Nephron progenitor cell (in vitro differentiated cells): ENCODE measurements at regions not wholly inside any gene's neighbourhood (a gene's known extent, or its start where the extent isn't known, plus 50 kb on each side); places are given as distances from the start of the nearest gene placed in this dataset.
A peak's percentile ranks its signal among the peaks of the same experiment; 100 is the strongest.

Experiments
- DNase-seq: peaks from one replicate; pipeline ENCODE4 v3.0.0; 2021
- H3K27ac Mint-ChIP-seq: 2 replicates; pipeline ENCODE4 v1.8.0; 2021; ENCODE audit warnings: mild to moderate bottlenecking, moderate library complexity, mixed read lengths
- H3K27me3 Mint-ChIP-seq: 2 replicates; pipeline ENCODE4 v1.8.0; 2021; ENCODE audit warnings: mild to moderate bottlenecking, low read depth, mixed read lengths; ENCODE audit not compliant: poor library complexity
- H3K36me3 Mint-ChIP-seq: 2 replicates; pipeline ENCODE4 v1.8.0; 2021; ENCODE audit warnings: low read depth, mixed read lengths
- H3K4me1 Mint-ChIP-seq: 2 replicates; pipeline ENCODE4 v1.8.0; 2021; ENCODE audit warnings: mixed read lengths
- H3K4me3 Mint-ChIP-seq: 2 replicates; pipeline ENCODE4 v1.8.0; 2021; ENCODE audit warnings: mild to moderate bottlenecking, moderate library complexity, mixed read lengths
- H3K9me3 Mint-ChIP-seq: 2 replicates; pipeline ENCODE4 v1.8.0; 2021; ENCODE audit warnings: mild to moderate bottlenecking, moderate library complexity, mixed read lengths
- TF ChIP-seq, protein P1 (sequence below): fragments of 200-600 bp; sonication (generic); IDR thresholded peaks from 2 replicates; pipeline ENCODE4 v1.5.0; 2021; ENCODE audit warnings: antibody characterized with exemption

DNA sequence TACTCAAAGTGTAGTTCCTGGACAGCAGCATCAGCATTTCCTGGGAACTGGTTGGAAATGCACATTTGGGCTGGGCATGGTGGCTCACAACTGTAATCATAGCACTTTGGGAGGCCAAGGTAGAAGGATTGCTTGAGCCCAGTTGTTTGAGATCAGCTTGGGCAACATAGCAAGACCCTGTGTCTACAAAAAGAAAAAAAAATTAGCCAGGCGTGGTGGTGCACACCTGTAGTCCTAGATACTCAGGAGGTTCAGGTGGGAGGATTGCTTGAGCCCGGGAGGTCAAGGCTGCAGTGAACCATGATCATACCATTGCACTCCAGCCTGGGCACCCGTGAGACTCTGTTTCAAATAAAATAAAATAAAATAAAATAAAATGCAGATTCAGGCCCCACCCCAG, 156.2 kb downstream of the CDC5L start:
- H3K4me1 Mint-ChIP-seq, result peaks cover 24% of the 10 kb centered on the region
- peaks cover 7% of the 10 kb centered on the region for H3K27me3 Mint-ChIP-seq
- no peak overlapping the region for H3K4me3 Mint-ChIP-seq
- H3K36me3 Mint-ChIP-seq, result no peaks in the 10 kb centered on the region
- peaks cover 15% of the 10 kb centered on the region for H3K9me3 Mint-ChIP-seq
- H3K27ac Mint-ChIP-seq, result no peak overlapping the region
- TF ChIP-seq, protein P1, sequence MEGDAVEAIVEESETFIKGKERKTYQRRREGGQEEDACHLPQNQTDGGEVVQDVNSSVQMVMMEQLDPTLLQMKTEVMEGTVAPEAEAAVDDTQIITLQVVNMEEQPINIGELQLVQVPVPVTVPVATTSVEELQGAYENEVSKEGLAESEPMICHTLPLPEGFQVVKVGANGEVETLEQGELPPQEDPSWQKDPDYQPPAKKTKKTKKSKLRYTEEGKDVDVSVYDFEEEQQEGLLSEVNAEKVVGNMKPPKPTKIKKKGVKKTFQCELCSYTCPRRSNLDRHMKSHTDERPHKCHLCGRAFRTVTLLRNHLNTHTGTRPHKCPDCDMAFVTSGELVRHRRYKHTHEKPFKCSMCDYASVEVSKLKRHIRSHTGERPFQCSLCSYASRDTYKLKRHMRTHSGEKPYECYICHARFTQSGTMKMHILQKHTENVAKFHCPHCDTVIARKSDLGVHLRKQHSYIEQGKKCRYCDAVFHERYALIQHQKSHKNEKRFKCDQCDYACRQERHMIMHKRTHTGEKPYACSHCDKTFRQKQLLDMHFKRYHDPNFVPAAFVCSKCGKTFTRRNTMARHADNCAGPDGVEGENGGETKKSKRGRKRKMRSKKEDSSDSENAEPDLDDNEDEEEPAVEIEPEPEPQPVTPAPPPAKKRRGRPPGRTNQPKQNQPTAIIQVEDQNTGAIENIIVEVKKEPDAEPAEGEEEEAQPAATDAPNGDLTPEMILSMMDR, result no peak
- no peak for DNase-seq

DNA sequence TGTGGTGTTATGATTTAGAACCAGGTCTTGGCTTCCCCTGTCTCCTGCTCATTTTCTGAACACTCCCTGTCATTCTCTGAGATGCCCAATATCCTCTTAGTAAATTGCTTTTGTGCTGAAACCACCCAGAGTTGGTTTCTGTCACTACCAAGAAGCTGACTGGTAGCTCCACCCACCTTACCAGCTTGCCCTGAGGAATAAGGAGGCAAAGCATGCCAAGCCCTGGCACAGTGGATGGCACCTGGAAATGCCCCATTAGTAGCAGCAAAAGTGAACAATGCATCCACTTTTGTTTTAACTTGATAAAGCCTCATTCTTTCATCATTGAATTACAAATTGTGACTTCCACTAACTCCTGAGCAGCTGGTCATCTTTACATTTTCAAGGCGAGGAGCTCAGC, 157.7 kb downstream of the CDC5L start:
- DNase-seq, result no peak
- peaks cover 11% of the 10 kb centered on the region for H3K9me3 Mint-ChIP-seq
- H3K27ac Mint-ChIP-seq, result peak overlapping the region; percentile 8
- no peaks in the 10 kb centered on the region for H3K36me3 Mint-ChIP-seq
- TF ChIP-seq, protein P1, result no peak
- H3K4me3 Mint-ChIP-seq, result no peak overlapping the region
- H3K27me3 Mint-ChIP-seq, result peaks cover 8% of the 10 kb centered on the region
- peaks cover 18% of the 10 kb centered on the region for H3K4me1 Mint-ChIP-seq

DNA sequence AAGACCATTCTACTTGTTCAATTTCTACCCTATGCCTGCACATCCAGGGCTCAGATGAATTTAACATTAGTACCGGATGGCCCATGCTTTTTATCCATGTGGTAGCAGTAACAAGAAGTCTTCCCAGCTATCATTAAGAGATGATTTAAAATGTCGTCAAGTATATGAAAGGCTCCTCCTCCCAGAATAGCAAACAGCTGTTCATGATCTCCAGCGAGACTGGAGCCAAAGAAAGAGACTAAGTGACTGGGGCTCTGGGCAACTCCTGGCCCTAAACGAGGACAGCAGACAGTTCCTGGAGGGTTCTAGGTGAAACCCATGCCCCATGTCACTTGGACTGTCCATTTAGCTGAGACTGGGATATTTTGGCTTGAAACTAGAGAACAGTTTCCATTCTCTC, 160.8 kb downstream of the CDC5L start:
- H3K9me3 Mint-ChIP-seq, result peaks cover 4% of the 10 kb centered on the region
- TF ChIP-seq, protein P1, result no peak
- peaks cover 15% of the 10 kb centered on the region for H3K27me3 Mint-ChIP-seq
- DNase-seq, result no peak
- H3K36me3 Mint-ChIP-seq, result no peaks in the 10 kb centered on the region
- no peak overlapping the region for H3K4me3 Mint-ChIP-seq
- no peak overlapping the region for H3K27ac Mint-ChIP-seq
- H3K4me1 Mint-ChIP-seq, result no peaks in the 10 kb centered on the region

DNA sequence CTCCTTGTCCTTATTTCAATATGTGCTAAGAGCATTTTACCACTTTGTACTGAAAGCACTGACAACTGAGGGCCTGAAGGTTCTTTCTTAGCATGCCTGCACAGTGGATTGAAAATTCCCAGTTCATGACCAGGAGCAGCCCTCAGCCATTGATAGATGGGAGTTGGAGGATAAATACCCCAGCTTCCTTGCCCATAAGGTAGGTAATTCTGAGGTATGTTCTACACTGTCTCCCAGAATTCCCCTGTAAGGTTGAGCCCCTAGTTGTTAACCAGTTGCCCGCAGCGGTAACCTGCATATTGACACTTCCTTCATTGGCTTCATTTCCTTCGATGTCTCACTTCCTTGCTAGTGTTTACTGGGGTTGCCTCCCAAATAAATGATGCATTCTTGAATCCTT, 162.0 kb downstream of the CDC5L start:
- Mint-ChIP-seq H3K27me3 (peaks cover 15% of the 10 kb centered on the region), H3K4me3 (no peak overlapping the region), H3K4me1 (peaks cover 9% of the 10 kb centered on the region), H3K9me3 (peaks cover 4% of the 10 kb centered on the region), H3K27ac (no peak overlapping the region), H3K36me3 (no peaks in the 10 kb centered on the region)
- no peak for DNase-seq
- TF ChIP-seq, protein P1, result no peak

DNA sequence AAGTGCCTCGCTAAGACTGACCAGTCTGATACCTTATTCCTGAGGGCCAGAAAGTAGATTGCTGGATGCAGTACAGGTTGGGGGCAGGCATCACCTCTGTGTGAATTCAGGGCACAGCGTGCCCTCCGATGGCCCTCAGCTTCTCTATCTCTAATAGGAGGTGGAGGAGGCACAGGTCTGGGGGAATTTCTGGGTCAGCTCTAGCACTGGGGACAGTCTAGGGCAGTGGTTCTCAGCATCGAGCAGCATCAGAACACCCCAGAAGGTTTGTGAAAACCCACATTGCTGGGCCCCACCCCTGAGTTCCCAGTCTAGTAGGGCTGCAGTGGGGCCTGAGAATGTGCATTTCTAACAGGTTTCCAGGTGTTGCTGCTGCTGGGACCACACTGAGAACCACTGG, 166.7 kb downstream of the CDC5L start:
- H3K36me3 Mint-ChIP-seq, result no peaks in the 10 kb centered on the region
- TF ChIP-seq, protein P1, result no peak
- H3K4me1 Mint-ChIP-seq, result peaks cover 52% of the 10 kb centered on the region
- no peak overlapping the region for H3K27ac Mint-ChIP-seq
- H3K27me3 Mint-ChIP-seq, result peaks cover 9% of the 10 kb centered on the region
- no peaks in the 10 kb centered on the region for H3K9me3 Mint-ChIP-seq
- DNase-seq, result no peak
- H3K4me3 Mint-ChIP-seq, result no peak overlapping the region

DNA sequence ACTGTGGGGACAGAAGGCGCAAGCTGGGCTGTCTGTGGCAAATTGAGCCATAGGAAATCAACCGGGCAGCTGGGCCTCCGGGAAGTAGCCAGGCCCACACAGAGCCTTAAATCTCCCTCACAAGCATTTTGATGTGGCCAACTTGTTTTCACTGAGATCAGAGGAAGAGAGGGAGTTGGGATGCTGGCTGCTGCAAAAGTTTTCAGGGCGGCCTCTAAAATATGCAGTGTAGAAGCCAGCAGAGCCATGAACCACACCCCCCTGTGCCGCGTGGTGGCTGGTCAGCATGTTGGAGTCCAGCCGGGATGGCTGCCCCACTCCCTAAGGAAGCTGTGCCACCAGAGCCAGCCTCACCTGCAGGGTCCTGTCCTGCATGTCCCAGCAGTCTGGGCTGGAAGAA, 167.4 kb downstream of the CDC5L start:
- no peaks in the 10 kb centered on the region for H3K9me3 Mint-ChIP-seq
- H3K27ac Mint-ChIP-seq, result peak overlapping the region; percentile 57
- no peak for DNase-seq
- peaks cover 9% of the 10 kb centered on the region for H3K27me3 Mint-ChIP-seq
- H3K36me3 Mint-ChIP-seq, result no peaks in the 10 kb centered on the region
- H3K4me3 Mint-ChIP-seq, result no peak overlapping the region
- TF ChIP-seq, protein P1, result no peak
- peaks cover 59% of the 10 kb centered on the region for H3K4me1 Mint-ChIP-seq
